ENCODE measurements at regions not wholly inside any gene's neighbourhood (a gene's known extent, or its start where the extent isn't known, plus 50 kb on each side); places are given as distances from the start of the nearest gene placed in this dataset.
"Not testable (repeated sequence)": the region's sequence is repeated elsewhere in the genome, so short reads cannot be mapped to it uniquely, and the experiment has no call there.

DNA sequence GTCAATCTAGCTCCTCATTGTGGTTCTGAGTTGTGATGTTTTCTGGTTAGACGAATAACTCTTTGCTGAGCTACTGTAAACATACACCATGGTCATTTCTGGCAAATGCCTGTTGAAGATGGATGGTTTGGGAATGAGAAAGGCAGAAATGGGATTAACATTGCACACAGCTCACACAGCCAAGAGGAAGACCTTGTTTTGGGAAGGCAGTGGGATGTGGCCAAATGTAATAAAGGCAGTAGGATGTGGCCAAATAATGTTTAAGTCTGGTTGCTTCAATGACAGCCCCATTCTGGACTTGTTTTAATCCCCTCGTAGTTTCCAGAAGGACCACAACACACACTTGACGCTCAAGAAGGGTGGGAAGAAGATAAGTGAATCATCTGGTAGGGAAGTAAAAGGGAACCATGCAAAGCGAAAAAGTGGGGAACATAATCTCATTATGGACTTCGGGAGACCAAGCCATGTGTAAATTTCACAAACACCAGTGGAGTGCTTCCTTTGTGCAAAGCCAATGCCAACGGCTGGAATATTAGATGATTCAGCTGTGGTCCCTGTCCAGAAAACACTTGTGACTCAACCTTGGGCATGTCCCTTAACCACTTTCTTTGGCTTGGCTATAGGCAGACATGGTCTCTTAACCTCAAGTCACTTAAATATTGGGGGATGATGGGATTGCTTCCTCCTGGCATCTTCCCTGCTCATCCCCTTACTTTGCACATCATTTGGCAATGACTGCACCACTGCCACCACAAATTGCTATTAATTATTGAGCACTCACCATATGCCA, 284.4 kb upstream of the CRY1 start:
- ATAC-seq (ENCODE audit: low FRiP score) (no peak), DNase-seq (ENCODE audit: low spot score) (no peak)
- TF ChIP-seq, protein P1, sequence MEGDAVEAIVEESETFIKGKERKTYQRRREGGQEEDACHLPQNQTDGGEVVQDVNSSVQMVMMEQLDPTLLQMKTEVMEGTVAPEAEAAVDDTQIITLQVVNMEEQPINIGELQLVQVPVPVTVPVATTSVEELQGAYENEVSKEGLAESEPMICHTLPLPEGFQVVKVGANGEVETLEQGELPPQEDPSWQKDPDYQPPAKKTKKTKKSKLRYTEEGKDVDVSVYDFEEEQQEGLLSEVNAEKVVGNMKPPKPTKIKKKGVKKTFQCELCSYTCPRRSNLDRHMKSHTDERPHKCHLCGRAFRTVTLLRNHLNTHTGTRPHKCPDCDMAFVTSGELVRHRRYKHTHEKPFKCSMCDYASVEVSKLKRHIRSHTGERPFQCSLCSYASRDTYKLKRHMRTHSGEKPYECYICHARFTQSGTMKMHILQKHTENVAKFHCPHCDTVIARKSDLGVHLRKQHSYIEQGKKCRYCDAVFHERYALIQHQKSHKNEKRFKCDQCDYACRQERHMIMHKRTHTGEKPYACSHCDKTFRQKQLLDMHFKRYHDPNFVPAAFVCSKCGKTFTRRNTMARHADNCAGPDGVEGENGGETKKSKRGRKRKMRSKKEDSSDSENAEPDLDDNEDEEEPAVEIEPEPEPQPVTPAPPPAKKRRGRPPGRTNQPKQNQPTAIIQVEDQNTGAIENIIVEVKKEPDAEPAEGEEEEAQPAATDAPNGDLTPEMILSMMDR (IDR thresholded peaks at IDR 0.05): no peak

DNA sequence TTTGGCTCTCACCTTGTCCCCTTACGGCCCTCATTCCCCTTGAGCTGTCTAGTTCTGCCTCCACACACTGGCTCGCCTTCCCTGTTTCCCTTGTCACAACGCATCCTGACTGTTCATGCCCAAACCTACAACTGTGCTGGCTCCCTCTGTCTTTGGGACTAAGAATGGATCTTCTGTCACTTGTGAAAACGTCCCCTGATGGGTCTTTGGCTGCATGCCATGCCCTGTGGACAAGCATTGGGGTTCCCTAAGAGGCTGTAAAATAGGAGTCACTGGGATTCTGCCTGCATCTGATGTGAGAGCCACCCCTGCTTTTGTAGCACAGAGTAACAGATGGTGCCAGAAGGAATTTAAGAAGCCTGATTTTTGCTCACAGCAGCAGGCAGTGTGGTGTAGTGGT, 285.3 kb upstream of the CRY1 start:
- ATAC-seq (ENCODE audit: low FRiP score): no peak
- TF ChIP-seq, protein P1 (IDR thresholded peaks at IDR 0.05): no peak

DNA sequence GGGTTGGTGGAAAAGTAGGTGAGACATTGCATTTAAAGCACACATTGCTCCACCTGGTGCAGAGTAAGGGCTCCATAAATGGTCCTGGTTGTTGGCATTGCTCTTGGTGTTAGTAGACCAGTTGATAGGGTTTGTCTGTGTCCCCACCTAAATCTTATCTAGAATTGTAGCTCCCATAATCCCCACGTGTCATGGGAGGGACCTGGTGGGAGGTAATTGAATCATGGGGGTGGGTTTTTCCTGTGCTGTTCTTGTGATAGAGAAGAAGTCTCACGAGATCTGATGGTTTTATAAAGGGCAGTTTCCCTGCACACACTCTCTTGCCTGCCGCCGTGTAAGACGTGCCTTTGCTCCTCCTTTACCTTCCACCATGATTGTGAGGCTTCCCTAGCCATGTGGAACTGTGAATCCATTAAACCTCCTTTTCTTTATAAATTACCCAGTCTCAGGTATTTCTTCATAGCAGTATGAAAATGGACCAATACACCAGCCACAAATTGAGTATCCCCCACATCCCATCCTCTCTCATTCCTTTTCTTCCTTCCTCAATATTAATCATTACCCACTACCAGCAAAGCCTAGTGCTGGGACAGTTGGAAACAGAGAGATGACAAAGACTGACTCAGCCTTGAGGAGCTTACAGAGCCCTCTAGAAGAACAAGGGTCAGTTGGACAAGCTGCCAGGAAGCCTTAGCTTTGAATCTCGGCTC, 285.9 kb upstream of the CRY1 start:
- ATAC-seq (ENCODE audit: low FRiP score); DNase-seq (ENCODE audit: low spot score): not testable (repeated sequence)

More for the DNA sequence above, 285.3 kb upstream of the CRY1 start:
- DNase-seq (ENCODE audit: low spot score): no peak

DNA sequence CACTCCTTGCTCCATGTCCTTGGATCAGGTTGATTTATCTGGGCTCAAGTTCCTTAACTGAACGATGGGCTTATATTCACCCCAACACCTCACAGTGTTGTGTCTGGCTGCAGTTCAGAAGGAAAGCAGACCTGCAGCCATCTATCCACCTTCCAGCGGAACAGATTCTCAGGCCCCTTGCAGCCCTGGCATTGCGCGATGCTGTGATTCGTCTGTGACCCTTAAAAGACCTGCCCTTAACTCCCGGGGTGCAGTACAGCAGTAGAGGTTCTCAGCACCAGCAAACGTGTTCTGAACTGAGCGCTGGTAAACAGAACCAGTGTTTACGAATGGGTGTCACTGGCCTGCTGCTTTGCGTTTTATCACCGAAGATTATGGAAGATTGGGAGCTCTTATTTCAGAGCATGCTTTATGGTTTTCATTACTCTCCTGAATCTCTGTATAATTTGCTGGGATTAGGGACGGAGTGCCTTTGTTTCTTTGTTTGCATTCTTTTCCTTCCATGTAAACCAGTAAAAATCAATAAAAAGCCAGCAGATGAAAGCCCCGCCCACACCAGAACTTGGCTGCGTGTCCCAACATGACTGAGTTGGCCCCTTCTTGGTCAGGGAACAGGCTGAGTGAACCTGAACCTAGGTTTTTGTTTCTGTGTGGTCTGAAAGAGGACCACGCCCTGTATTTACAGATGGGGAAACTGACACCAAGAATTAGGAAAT, 286.7 kb upstream of the CRY1 start:
- ATAC-seq (ENCODE audit: low FRiP score) (no peak), DNase-seq (ENCODE audit: low spot score) (no peak)

DNA sequence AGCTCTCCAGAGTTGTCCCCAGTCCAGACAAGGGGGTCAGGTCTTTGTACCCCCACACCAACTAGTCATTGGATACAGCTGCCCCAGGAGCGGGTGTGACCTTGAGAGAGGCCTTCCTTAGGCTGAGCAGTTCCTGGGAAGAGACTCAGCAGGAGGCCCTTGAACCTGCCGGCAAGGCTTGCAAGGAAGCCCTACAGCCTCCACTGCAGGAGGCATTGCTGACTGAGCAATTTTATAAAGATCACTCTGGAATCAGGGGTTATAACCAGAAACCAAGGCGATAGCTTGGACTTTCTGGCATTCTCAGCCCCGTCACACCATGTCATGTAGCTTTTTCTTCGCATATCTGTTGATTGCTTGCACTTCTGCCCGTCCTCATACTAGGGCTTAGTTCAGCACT, 291.3 kb upstream of the CRY1 start:
- no peak for ATAC-seq (ENCODE audit: low FRiP score)
- TF ChIP-seq, protein P1 (IDR thresholded peaks at IDR 0.05): no peak

More for the DNA sequence above, 286.7 kb upstream of the CRY1 start:
- TF ChIP-seq, protein P1 (IDR thresholded peaks at IDR 0.05): no peak

DNA sequence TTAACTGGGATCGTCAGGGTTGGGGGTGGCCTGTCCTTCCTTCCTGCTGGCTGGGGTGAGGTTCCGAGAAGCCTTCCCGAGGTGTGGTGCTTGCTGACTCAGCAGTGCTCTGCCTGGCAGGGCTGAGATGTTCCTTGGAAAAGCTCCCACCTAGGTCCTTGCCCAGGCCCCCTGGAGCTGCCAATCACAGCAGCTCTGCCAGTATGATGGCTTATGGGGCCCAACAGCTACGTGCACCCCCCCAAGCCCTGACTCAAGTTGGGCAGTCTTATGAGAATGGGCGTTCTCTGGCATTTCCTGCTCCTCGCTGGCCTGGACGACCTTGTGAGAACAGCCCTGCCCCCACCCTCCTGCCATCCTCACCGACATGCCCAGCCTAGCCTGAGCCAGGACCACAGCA, 292.2 kb upstream of the CRY1 start:
- TF ChIP-seq, protein P1 (IDR thresholded peaks at IDR 0.05): no peak
- no peak for ATAC-seq (ENCODE audit: low FRiP score)
- no peak for DNase-seq (ENCODE audit: low spot score)

More for the DNA sequence above, 291.3 kb upstream of the CRY1 start:
- DNase-seq (ENCODE audit: low spot score): no peak

DNA sequence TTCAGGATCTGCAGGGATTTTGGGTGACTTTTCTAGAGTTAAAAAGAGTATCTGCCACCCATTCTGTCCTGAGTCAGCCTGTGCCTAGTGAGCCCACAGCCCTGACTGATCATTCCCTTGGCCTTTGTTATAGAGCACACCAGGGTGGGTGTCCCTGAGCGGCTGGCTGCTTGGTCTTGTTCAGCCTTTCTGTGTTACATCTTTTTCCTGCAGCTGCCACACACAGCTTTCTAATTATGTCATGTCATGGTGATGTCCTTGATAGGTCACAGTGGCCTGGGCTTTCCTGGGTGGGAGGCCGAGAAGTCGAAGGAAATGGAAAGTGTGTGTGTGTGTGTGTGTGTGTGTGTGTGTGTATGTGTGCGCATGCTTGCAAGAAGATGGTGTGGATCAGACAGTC, 293.2 kb upstream of the CRY1 start:
- DNase-seq (ENCODE audit: low spot score) (no peak), ATAC-seq (ENCODE audit: low FRiP score) (no peak)
- TF ChIP-seq, protein P1 (IDR thresholded peaks at IDR 0.05): no peak

All from omental fat pad (tissue), 3 donors.